ENCODE measurements at regions not wholly inside any gene's neighbourhood (a gene's known extent, or its start where the extent isn't known, plus 50 kb on each side); places are given as distances from the start of the nearest gene placed in this dataset.

- DNase-seq (ENCODE audit: insufficient read length, low spot score) (no peak), FAIRE-seq (no peak)
- no peak for TF ChIP-seq CTCF (IDR thresholded peaks at IDR 0.05; ENCODE audit: insufficient read depth, missing control alignments)
These were observed 801.8 kb downstream of the STIM2 start for GRCh38 chr4:27662426-27662825.

GRCh38 chr4:27666943-27667342 lies 806.3 kb downstream of the STIM2 start:
- DNase-seq (ENCODE audit: insufficient read length, low spot score) (no peak), FAIRE-seq (no peak)
- peak; percentile 20 for TF ChIP-seq CTCF (IDR thresholded peaks at IDR 0.05; ENCODE audit: insufficient read depth, missing control alignments)

GRCh38 chr4:27668001-27668400 lies 807.4 kb downstream of the STIM2 start:
- no peak for DNase-seq (ENCODE audit: insufficient read length, low spot score)
- FAIRE-seq, result no peak
- no peak for TF ChIP-seq CTCF (IDR thresholded peaks at IDR 0.05; ENCODE audit: insufficient read depth, missing control alignments)

- DNase-seq (ENCODE audit: insufficient read length, low spot score), result no peak
- no peak for FAIRE-seq
- no peak for TF ChIP-seq CTCF (IDR thresholded peaks at IDR 0.05; ENCODE audit: insufficient read depth, missing control alignments)
These were observed 817.4 kb downstream of the STIM2 start for GRCh38 chr4:27678027-27678426.

GRCh38 chr4:27684610-27685011 lies 824.0 kb downstream of the STIM2 start:
- peak; percentile 77 for FAIRE-seq
- no peak for DNase-seq (ENCODE audit: insufficient read length, low spot score)
- peak; percentile 97 for TF ChIP-seq CTCF (IDR thresholded peaks at IDR 0.05; ENCODE audit: insufficient read depth, missing control alignments)

GRCh38 chr4:27685091-27685490 lies 824.5 kb downstream of the STIM2 start:
- no peak for TF ChIP-seq CTCF (IDR thresholded peaks at IDR 0.05; ENCODE audit: insufficient read depth, missing control alignments)
- FAIRE-seq (no peak), DNase-seq (ENCODE audit: insufficient read length, low spot score) (no peak)

GRCh38 chr4:27685947-27686346 lies 825.3 kb downstream of the STIM2 start:
- DNase-seq (ENCODE audit: insufficient read length, low spot score) (no peak), FAIRE-seq (peak; percentile 94)
- no peak for TF ChIP-seq CTCF (IDR thresholded peaks at IDR 0.05; ENCODE audit: insufficient read depth, missing control alignments)
